GM23248 (cell line): ENCODE measurements at regions not wholly inside any gene's neighbourhood (a gene's known extent, or its start where the extent isn't known, plus 50 kb on each side); places are given as distances from the start of the nearest gene placed in this dataset.

Experiments used
- EZH2 ChIP-seq: fragments of 200-600 bp; sonication (generic); IDR thresholded peaks from 2 replicates; pipeline ENCODE4 v1.6.1; 2018; ENCODE audit warnings: antibody characterized with exemption, mild to moderate bottlenecking; ENCODE audit not compliant: insufficient read depth, poor library complexity, severe bottlenecking
- EZH2phosphoT487 ChIP-seq: fragments of 200-600 bp; sonication (generic); IDR thresholded peaks from 2 replicates; pipeline ENCODE4 v1.6.1; 2018; ENCODE audit warnings: antibody characterized with exemption, moderate library complexity, mild to moderate bottlenecking, low read depth; ENCODE audit not compliant: insufficient read depth

GRCh38 chr10:83140811-83141210 lies 998.5 kb upstream of the GHITM start:
- TF ChIP-seq EZH2 (no peak), EZH2phosphoT487 (no peak)
